Left lung (tissue), 4 donors: ENCODE measurements at regions not wholly inside any gene's neighbourhood (a gene's known extent, or its start where the extent isn't known, plus 50 kb on each side); places are given as distances from the start of the nearest gene placed in this dataset.
"Not testable (repeated sequence)": the region's sequence is repeated elsewhere in the genome, so short reads cannot be mapped to it uniquely, and the experiment has no call there.

Source experiments
- ATAC-seq: fragments of 200-7000 bp; cut with Tn5 transposase; one replicate; pipeline ENCODE4 v1.9.1; 2020; ENCODE audit warnings: moderate library complexity
- DNase-seq, 4 donors: peaks; one replicate each; pipeline ENCODE4 v3.0.0-alpha.2; 2013 to 2020
- H3K27ac ChIP-seq, 2 donors: fragments of 200-600 bp; sonication (generic) in 1 of 2; one replicate each; pipeline versions ENCODE4 v1.5.0 to v1.8.0; 2020 to 2021
- H3K27me3 ChIP-seq, 2 donors: fragments of 200-600 bp; sonication (generic) in 1 of 2; one replicate each; pipeline versions ENCODE4 v1.5.0 to v1.8.0; 2020 to 2021
- H3K36me3 ChIP-seq, 2 donors: fragments of 200-600 bp; sonication (generic) in 1 of 2; one replicate each; pipeline versions ENCODE4 v1.5.0 to v1.8.0; 2020 to 2021
- H3K4me1 ChIP-seq, 2 donors: fragments of 200-600 bp; one replicate each; pipeline ENCODE4 v1.8.0; 2021
- H3K4me3 ChIP-seq, 2 donors: fragments of 200-600 bp; sonication (generic) in 1 of 2; one replicate each; pipeline versions ENCODE4 v1.5.0 to v1.8.0; 2020 to 2021; ENCODE audit warnings: mild to moderate bottlenecking in 1 of 2
- H3K9me3 ChIP-seq, 2 donors: fragments of 200-600 bp; sonication (generic) in 1 of 2; one replicate each; pipeline versions ENCODE4 v1.5.0 to v1.8.0; 2020 to 2021
- CTCF ChIP-seq, 2 donors: fragments of 200-600 bp; sonication (generic) in 1 of 2; IDR thresholded peaks; one replicate each; pipeline versions ENCODE4 v1.5.0 to v1.8.0; 2021; ENCODE audit warnings: antibody characterized with exemption in 2 of 2
- intact Hi-C, 2 donors: fragments of 100-400 bp; cut with DNase I; formaldehyde crosslinking; loops; one replicate each; pipeline versions ENCODE4 v1.11.2 to v1.14.2; 2022
- donor health status: DM: no; HTN: yes; CAD: no.
- donor health status: DM: no; HTN: no; CAD: no.

GRCh38 chr13:109998684-109999533 is 212.5 kb upstream of the IRS2 start:
- Histone ChIP-seq H3K27ac (no peak overlapping the region), H3K4me1 (no peaks in the 10 kb centered on the region), H3K36me3 (no peaks in the 10 kb centered on the region), H3K9me3 (no peaks in the 10 kb centered on the region), H3K4me3 (no peak overlapping the region), H3K27me3 (peaks cover 0 to 18% of the 10 kb centered on the region in 2 donors)
- DNase-seq: no peak
- peak; percentile 26 for ATAC-seq
- intact Hi-C loops: loop anchor here in 1 of 2 donors (10.0 kb wide), 1 partner anchor 104 kb away; no protein-coding TSS in a partner anchor
- TF ChIP-seq CTCF (IDR thresholded peaks at IDR 0.05): no peak

- no peak for TF ChIP-seq CTCF (IDR thresholded peaks at IDR 0.05)
- H3K27ac ChIP-seq: no peak overlapping the region
- no peaks in the 10 kb centered on the region for H3K9me3 ChIP-seq
- intact Hi-C loops: loop anchor here in 1 of 2 donors (10.0 kb wide), 1 partner anchor 103 kb away; no protein-coding TSS in a partner anchor
- H3K4me3 ChIP-seq: no peak overlapping the region
- H3K4me1 ChIP-seq: no peaks in the 10 kb centered on the region
- H3K27me3 ChIP-seq: peaks cover 0 to 18% of the 10 kb centered on the region in 2 donors
- no peaks in the 10 kb centered on the region for H3K36me3 ChIP-seq
- ATAC-seq (no peak), DNase-seq (no peak)
These were observed 211.7 kb upstream of the IRS2 start for GRCh38 chr13:109998037-109998436.

GRCh38 chr13:109997056-109997595 is 210.7 kb upstream of the IRS2 start:
- ATAC-seq, H3K27ac ChIP-seq, H3K9me3 ChIP-seq, H3K36me3 ChIP-seq, DNase-seq, H3K4me3 ChIP-seq, H3K4me1 ChIP-seq: not testable (repeated sequence)
- intact Hi-C loops: loop anchor here in 1 of 2 donors (10.0 kb wide), 1 partner anchor 102 kb away; no protein-coding TSS in a partner anchor
- peaks cover 0 to 18% of the 10 kb centered on the region in 2 donors for H3K27me3 ChIP-seq

GRCh38 chr13:109996404-109996960 is 210.1 kb upstream of the IRS2 start:
- intact Hi-C loops: loop anchor here in 1 of 2 donors (10.0 kb wide), 1 partner anchor 102 kb away; no protein-coding TSS in a partner anchor
- Histone ChIP-seq H3K9me3 (no peaks in the 10 kb centered on the region), H3K4me1 (no peaks in the 10 kb centered on the region), H3K27ac (no peak overlapping the region), H3K27me3 (peaks cover 0 to 18% of the 10 kb centered on the region in 2 donors), H3K4me3 (no peak overlapping the region), H3K36me3 (no peaks in the 10 kb centered on the region)
- DNase-seq (no peak), ATAC-seq (no peak)
- no peak for TF ChIP-seq CTCF (IDR thresholded peaks at IDR 0.05)

- Histone ChIP-seq H3K4me1 (no peaks in the 10 kb centered on the region), H3K36me3 (no peaks in the 10 kb centered on the region), H3K4me3 (no peak overlapping the region), H3K27me3 (peaks cover 0 to 13% of the 10 kb centered on the region in 2 donors), H3K27ac (no peak overlapping the region), H3K9me3 (no peaks in the 10 kb centered on the region)
- DNase-seq (no peak), ATAC-seq (no peak)
- no peak for TF ChIP-seq CTCF (IDR thresholded peaks at IDR 0.05)
- intact Hi-C loops: loop anchor here in 1 of 2 donors (10.0 kb wide), 1 partner anchor 101 kb away; no protein-coding TSS in a partner anchor
These were observed 209.2 kb upstream of the IRS2 start for GRCh38 chr13:109995578-109995977.
